ENCODE measurements at regions not wholly inside any gene's neighbourhood (a gene's known extent, or its start where the extent isn't known, plus 50 kb on each side); places are given as distances from the start of the nearest gene placed in this dataset.
"Not testable (repeated sequence)": the region's sequence is repeated elsewhere in the genome, so short reads cannot be mapped to it uniquely, and the experiment has no call there.

DNA sequence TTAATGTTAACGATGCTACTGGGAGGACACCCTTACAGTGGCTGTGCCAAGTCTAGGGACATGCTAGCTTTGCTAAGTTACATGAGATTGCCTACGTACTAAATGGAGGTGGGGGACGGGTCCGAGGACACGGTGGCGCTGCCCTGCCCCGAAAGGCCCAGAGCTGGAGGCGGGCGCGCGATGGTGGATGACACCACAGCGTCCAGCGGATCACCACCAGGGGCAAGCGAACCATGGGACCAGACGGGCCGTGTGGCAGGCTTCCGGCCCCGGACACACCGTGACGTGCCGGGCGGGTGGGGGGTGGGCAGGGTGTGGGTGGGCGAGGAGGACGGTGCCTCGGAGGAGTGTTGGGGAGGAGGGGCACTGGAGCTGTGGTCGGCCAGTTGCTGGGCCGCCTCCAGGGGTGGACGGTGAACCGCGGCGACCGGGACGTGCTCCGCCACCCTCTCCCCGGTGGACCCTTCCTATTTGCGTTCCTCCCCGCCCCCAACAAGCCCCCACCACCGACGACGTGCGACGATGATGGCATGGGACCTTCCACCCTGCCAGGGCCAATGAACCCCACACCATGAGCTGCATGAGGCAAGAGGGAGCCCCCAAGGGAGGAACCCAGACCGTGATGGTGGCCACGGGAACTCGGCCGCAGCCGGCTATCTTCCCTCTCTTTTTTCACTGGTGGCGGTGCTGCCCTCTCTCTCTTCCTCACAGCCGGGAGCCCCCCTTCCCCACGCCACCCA lies 773.3 kb upstream of the DEFB115 start:
- no peak for DNase-seq (ENCODE audit: low read depth in 4 of 4, low spot score in 3 of 4)

DNA sequence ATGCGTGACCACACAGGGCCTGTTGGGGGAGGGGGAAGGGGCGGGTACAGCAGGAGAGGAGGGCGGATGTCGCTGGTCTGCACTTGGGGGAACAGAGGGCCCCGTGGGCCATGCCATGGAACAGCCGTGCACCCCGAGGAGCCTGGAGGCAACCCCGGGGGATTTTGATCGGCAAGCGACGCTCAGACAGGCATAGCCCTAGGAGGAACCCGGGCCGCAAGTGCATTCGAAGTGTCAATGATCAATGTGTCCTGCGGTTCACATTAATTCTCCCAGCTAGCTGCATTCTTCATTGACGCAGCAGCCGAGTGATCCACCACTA lies 772.8 kb upstream of the DEFB115 start:
- no peak for DNase-seq (ENCODE audit: low read depth in 4 of 4, low spot score in 3 of 4)

GRCh38 chr20:30485331-30486102 lies 771.9 kb upstream of the DEFB115 start:
- no peak for DNase-seq (ENCODE audit: low read depth in 4 of 4, low spot score in 3 of 4)

DNA sequence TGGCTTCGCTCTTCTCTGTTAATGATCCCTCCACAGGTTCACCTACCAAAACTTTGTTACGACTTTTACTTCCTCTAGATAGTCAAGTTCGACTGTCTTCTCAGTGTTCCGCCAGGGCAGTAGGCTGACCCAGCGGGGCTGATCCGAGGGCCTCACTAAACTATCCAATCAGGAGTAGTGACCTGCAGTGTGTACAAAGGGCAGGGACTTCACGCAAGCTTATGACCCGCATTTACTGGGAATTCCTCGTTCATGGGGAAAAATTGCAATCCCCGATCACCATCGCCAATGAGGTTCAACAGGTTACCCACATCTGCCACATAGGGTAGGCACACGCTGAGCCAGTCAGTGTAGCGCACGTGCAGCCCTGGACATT lies 771.4 kb upstream of the DEFB115 start:
- DNase-seq (ENCODE audit: low read depth in 4 of 4, low spot score in 3 of 4), result no peak

- not testable (repeated sequence) for DNase-seq (ENCODE audit: low read depth in 4 of 4, low spot score in 3 of 4)
Observed at GRCh38 chr20:30487461-30487860, 770.0 kb upstream of the DEFB115 start.

- DNase-seq (ENCODE audit: low read depth in 4 of 4, low spot score in 3 of 4), result no peak
Observed at GRCh38 chr20:30487947-30488926, 769.2 kb upstream of the DEFB115 start.

DNA sequence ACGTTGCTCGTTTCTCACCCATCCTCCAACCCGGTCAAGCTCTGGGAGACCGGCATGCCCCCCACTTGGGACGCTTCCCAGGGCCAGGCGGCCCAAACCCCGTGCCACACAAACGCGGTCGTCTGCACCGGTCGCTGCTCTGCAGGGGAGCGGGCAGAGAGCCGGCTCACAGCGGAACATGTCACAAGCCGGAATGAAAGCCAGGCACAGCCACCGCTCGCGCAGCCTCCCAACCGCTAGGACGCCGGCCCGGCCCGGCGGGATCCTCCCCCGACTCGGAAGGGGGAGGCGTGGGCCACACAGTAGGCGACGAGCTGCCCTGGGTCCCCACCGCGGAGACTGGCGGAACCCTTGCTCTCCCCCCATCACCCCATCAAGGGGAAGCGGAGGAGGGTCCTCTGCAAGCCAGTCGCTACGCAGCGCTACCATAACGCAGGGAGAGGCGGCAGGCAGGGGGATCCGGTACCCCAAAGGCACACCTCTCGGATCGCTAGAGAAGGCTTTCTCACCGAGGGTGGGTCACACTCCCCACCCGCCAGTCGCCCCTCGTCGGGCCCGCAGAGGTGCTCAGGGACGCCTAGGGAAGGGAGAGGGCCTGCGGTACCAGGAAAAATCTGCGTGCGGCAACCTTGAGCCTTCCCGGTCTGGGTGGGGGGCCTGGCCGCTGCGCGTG lies 768.4 kb upstream of the DEFB115 start:
- no peak for DNase-seq (ENCODE audit: low read depth in 4 of 4, low spot score in 3 of 4)

- DNase-seq (ENCODE audit: low read depth in 4 of 4, low spot score in 3 of 4), result no peak
Observed at GRCh38 chr20:30489614-30490003, 767.9 kb upstream of the DEFB115 start.

DNA sequence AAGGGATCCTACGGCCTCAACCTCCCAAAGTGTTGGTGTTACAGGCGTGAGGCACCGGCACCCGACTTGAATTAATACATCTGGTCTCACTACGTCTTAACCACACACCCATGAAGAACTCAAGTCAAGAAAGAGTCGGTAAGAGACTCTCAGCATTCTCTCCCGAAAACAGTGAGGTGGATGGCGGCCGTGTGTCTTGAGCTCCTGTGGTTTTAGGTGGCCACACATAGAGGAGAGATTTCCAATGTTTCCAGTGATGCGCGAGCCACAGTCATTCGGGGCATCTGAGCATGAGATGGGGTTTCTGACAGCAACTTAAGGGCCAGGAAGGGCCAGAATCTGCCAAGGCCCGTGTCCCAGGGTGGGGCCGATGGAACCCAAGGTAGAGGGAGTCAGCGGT lies 766.4 kb upstream of the DEFB115 start:
- no peak for DNase-seq (ENCODE audit: low read depth in 4 of 4, low spot score in 3 of 4)

DNA sequence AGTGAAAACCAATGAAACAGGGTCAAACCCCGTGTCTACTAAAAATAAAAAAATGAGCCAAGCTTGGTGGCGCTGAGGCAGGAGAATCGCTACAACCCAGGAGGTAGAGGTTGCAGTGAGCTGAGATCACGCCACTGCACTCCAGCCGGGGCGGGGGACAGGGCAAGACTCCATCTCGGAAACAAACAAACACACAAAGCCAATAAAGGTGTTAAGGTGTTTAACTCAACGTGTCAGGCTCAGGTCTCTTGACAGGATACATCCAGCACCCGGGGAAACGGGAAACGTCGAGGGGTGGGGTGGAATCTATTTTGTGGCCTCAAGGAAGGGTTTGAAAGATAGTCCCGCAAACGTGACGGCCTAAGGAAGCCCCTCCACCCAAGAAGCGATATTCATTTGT lies 760.8 kb upstream of the DEFB115 start:
- not testable (repeated sequence) for DNase-seq (ENCODE audit: low read depth in 4 of 4, low spot score in 3 of 4)

DNA sequence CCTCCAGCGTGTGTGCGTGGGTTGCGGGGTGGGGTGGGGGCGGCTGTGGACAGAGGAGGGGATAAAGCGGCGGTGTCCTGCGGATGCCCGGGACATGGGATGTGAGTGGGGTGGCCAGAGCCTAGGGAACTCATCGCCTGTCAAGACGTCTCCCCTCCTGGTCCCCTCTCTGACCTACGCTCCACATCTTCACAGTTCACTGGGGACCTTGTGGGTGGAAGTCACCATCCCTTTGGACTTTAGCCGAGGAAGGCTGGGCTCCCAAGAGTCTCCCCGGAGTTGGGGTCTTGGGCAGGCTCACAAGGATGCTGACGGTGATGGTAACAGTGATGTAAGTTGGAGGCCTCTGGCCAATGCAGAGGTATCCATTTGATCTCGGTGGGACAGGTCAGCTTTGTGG lies 760.3 kb upstream of the DEFB115 start:
- not testable (repeated sequence) for DNase-seq (ENCODE audit: low read depth in 4 of 4, low spot score in 3 of 4)

- no peak for DNase-seq (ENCODE audit: low read depth in 4 of 4, low spot score in 3 of 4)
Observed at GRCh38 chr20:30499123-30499522, 758.3 kb upstream of the DEFB115 start.

DNA sequence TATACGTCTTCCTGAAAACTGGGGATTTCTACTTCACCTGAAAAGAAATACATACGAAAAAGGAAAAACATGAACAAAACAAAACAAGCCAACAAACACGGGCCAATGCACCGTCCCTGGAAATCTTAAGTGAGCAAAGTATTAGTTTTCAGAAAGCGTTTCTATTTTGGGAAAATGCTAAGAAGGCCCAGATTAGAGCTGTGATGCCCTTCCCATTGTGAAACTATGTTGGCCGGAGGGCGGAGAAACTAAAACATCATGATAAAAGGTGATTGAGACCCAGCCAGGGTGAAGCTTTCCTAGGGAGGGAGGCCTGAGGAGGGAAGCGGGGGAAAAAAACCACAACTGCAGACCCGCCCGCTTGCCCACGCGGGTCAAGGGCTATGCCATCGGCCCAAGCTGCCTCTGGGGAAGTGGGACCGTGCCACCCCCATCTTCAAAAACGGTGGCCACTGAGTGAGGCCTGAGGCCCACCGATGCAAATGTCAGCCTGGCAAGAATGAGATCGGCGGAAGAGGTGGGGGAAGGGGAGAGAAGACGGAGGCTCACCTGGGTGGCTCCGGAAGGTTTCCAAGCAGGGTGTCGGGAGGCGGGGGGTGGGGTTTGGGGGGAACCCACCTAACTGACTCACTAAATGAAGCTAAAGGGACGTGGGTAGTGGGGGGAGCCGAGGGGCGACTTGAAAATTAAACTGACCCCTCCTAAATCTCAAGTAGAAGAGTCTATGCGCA lies 757.6 kb upstream of the DEFB115 start:
- peak in 1 of 4 donors; percentile 1 for DNase-seq (ENCODE audit: low read depth in 4 of 4, low spot score in 3 of 4)

DNA sequence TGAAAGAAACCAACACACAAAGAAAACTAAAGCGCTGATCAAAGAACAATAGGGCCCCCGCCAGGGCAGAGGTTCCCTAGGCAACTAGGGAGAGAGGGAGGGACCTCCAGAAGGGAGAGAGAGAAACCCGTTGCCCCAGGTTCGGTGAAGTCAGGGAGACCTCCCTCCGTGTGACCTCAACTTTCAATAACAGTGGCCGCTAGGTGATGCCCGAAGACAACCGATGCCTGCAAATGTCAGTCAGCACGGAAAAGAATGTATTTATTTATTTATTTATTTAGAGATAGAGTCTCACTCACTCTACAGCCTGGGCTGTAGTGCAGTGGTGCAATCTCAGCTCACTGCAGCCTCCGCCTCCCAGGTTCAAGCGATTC lies 757.0 kb upstream of the DEFB115 start:
- peak in 3 of 4 donors; percentile 25 to 57 (median 27) for DNase-seq (ENCODE audit: low read depth in 4 of 4, low spot score in 3 of 4)

- no peak for DNase-seq (ENCODE audit: low read depth in 4 of 4, low spot score in 3 of 4)
Observed at GRCh38 chr20:30500829-30501440, 756.5 kb upstream of the DEFB115 start.

GRCh38 chr20:30502670-30503069 lies 754.8 kb upstream of the DEFB115 start:
- no peak for DNase-seq (ENCODE audit: low read depth in 4 of 4, low spot score in 3 of 4)

GRCh38 chr20:30503204-30503603 lies 754.3 kb upstream of the DEFB115 start:
- DNase-seq (ENCODE audit: low read depth in 4 of 4, low spot score in 3 of 4), result not testable (repeated sequence)

GRCh38 chr20:30503992-30504570 lies 753.4 kb upstream of the DEFB115 start:
- no peak for DNase-seq (ENCODE audit: low read depth in 4 of 4, low spot score in 3 of 4)

- no peak for DNase-seq (ENCODE audit: low read depth in 4 of 4, low spot score in 3 of 4)
Observed at GRCh38 chr20:30505566-30505965, 751.9 kb upstream of the DEFB115 start.

Measured in right renal pelvis (tissue), 4 donors.